ENCODE measurements at regions not wholly inside any gene's neighbourhood (a gene's known extent, or its start where the extent isn't known, plus 50 kb on each side); places are given as distances from the start of the nearest gene placed in this dataset.

DNA sequence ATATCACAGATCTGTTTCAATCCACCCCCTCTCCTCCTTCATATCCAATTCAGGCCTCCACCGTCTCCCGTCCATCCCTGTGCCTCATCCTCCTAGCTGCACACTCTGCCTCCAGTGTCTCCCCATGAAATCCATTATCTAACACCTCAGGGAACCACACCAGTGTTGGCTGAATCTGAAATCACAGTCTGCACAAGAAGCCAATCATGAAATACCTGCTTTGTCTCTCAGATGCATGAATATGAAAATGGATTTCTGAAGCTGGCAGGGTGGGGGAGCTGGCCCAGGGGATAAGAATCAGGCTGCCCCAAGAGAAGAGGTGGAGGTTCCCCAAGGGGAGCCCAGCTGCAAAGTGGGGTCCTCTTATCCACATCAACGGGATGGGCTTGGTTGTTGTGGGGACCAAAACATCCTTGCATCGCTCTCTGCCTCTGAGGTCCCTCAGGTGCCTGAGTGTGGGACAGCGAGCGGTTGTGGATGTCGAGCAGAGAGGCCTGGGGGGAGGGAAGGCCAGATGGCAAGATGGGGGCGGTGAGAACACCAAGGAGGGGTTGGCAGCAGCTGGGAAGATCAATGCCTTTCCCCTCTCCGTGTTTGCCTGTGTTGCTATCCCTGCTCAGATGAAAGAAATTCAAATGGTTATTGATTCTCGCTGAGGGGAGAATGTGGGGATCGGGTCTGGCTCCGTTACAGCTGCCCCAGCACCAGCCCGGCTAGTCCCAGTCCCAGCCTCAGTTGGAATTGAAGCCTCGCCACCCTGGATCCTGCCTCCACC, 237.3 kb upstream of the POU3F1 start:
- DNase-seq = no peak

DNA sequence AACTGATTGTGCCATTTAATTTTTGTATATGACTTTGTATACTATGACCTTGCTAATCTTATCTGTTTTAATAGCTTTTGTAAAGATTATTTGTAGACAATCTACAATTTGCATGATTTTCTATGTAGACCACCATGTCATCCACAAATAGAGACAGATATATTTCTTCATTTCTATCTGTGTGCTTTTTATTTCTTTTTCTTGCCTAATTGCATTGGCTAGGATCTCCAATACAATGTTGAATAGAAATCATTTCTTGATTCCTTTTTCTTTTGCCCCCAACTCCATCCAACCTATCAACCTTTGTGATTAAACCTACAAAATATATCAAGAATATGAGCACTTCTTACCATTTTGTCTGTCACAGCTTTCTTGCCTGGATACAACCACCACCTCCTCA, 232.6 kb upstream of the POU3F1 start:
- no peak for DNase-seq

DNA sequence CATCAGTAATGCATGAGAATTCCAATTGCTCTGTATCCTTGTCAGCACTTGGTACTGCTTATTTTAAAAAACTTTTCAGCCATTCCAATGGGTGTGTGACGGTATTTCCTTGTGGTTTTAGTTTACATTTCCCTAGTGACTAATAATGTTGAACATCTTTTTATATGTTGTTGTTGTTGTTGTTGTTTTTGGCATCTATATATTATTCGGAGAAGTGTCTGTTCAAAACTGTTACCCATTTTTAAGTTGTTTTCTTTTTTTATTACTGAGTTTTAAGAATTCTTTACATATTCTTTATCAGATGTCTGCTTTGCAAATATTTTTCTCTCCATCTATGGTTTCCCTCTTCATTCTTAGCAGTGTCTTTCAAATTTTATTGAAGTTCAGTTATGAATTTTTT, 231.1 kb upstream of the POU3F1 start:
- DNase-seq = no peak

DNA sequence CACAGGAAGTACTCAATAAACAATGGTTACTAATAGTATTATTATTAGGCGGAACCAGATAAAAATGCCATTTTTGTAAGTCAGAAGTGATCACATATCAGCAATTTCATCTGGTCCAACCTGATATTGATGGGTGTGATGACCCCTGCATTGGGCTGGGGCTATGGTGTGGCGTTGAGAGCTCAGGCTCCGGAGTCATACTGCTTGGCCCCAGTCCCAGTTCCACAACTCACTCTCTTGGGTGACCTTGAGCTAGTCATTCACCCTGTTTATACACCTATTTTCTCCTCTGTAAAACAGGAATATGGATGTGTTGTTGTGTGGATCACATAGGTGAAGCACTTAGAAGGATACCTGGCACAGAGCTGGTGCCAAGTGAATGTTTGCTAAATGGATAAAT, 229.4 kb upstream of the POU3F1 start:
- no peak for DNase-seq

DNA sequence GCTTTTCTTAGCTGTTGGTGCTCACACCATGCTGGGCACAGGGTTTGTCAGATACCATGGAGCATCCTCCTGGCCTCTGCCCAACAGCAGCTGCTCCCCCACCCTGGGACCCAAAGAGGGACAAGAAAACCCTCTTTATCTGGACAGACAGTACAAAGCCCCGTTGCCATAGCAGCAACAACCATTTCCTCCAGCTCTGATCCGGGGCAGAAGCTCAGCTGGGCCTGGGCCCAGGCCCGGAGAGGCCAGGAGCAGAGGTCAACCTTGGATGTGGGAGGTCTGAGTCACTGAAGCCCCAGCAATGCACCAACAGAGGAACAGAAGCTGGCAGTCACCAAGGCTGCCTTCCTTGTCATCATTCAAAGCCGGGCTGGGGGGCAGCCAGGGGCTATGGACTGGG, 228.4 kb upstream of the POU3F1 start:
- DNase-seq = no peak

DNA sequence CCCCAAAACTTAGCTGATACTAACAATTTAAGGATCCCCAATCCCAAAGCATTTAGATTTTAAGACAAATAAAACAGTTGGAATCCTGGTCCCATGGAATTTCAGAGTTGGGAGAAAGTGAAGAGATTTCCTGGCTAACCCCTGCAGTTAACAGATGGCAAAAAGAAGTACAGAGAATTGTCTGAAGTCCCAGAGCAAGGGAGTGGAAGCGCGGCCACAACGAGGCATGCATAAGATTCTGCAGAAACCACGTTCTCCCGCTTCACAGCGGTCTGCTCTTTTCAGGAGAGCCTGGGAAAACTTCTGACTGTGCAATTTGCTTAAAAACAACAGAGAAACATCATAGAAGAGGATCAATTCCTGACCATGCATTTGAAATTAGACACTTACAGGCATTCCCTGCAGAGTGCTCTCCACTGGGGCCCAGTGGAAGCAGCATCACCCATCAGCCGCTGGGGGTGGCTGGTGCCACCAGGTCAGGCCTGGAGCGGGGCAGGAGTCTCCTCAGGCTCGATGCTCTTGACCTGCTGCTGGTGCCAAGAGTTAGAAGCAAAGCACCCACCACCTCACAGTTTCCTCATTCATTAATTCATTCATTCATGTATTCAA, 226.7 kb upstream of the POU3F1 start:
- no peak for DNase-seq

DNA sequence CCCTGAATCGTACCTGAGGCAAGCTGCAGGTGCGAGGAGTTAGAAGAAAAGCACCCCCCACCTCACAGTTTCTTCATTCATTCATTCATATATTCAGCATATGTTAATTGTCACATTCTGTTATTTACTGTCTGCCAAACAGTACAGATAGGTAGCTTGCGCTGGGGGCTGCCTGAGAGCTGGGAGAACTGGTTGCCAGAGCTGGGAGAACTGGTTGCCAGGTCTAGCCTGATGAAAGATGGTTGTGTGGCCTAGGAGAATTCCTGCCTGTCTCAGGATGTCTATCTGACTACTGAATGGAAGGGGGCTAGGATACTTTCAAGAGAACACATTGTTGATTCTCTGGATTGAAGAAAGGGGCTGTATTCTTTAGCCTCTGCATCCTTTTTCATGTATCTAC, 225.9 kb upstream of the POU3F1 start:
- DNase-seq = no peak

DNA sequence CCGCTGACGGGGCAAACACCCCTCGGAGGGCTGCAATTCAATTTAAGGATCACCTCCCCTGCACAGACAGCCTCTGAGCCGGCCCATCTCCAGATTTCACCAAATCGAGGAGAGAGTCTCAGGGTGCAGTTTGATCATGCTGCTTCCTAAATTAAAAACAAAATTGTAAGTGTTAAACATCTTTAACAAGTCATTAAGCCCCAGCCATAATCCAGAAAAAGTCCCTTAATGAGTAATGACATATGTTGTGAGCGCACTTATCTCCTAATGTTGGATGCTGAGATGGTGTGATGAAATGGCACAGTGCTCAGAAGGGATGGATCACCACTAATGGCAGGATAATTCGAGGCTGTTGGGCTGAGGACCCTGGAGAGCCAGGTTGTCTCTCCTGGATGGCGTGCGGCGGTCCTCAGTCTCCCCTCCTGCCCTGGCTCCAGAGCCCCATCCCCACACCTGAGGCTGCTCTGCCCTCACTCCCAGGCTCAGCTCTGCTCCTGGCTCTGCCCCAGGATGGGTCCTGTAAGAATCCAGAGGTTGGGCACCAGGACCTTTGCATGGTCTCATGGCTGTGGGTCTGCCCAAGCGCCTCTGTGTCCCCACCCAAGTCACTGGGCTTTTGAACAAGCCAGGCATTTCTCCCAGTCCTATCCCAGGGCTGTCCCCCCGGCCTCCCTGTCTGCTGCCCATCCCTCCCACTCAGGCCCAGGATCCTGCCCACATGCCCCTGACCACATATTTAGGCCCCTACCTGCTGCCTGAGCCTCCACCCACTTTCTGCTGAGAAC, 224.4 kb upstream of the POU3F1 start:
- DNase-seq = no peak

DNA sequence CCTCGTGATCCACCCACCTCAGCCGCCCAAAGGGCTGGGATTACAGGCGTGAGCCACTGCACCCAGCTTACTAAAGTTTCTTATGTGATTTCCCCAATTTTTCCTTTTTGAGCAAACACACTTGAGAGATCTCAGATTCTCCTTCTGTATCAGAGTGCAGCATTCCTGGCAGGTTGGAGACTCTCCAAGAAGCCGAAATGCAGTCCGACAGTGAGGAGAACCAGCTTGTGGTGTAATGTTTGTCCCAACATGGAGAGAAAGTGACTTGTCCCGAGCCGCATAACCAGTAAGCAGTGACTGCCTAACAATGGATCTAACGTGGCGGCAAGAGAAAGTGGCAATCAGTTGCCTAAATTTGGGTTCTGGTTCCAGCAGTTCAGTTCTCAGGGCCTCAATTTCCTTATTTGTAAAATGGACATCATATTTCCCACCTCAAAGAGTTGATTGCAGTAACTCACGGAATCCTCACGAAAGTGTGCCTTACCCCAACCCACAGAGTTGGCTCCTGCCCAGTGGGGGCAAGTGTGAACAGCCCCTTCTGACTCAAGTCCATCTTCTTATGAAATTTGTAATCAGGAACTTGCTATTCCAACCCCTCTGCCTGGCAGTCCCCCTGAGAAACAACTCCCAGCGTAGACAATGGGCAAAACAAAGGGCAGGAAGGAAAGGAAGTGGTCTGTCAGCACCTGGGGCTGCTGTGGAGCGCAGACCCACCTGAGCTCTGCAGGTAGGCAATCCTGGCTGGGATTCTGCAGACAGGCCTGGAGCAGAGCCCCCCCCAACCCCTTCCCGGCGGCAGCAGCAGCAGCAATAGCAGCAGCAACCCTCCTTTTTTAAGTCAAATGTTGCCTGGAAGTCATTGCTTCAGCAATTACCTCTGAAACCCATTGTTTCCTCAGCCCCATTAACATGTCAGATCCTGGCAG, 223.6 kb upstream of the POU3F1 start:
- DNase-seq = no peak

DNA sequence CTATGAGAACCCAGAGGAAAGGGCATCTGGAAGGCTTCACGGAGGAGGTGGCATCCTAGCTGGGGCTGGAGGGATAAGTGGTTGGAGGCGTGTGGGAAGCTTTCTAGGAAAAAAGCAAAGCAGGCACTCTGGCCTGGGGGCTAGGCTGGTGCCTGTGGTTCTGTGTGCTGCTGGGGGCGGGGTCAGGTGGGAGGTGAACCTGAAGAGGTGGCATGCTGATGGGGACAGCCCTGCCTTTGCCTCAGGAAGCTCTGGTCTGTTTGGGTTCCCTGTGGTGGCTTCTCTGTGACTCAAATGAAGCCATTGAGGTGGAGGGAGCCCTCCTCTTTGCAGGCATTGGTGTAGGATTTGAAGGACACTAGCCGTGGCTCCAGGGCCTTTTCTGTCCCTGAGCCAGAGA, 221.6 kb upstream of the POU3F1 start:
- DNase-seq = no peak

DNA sequence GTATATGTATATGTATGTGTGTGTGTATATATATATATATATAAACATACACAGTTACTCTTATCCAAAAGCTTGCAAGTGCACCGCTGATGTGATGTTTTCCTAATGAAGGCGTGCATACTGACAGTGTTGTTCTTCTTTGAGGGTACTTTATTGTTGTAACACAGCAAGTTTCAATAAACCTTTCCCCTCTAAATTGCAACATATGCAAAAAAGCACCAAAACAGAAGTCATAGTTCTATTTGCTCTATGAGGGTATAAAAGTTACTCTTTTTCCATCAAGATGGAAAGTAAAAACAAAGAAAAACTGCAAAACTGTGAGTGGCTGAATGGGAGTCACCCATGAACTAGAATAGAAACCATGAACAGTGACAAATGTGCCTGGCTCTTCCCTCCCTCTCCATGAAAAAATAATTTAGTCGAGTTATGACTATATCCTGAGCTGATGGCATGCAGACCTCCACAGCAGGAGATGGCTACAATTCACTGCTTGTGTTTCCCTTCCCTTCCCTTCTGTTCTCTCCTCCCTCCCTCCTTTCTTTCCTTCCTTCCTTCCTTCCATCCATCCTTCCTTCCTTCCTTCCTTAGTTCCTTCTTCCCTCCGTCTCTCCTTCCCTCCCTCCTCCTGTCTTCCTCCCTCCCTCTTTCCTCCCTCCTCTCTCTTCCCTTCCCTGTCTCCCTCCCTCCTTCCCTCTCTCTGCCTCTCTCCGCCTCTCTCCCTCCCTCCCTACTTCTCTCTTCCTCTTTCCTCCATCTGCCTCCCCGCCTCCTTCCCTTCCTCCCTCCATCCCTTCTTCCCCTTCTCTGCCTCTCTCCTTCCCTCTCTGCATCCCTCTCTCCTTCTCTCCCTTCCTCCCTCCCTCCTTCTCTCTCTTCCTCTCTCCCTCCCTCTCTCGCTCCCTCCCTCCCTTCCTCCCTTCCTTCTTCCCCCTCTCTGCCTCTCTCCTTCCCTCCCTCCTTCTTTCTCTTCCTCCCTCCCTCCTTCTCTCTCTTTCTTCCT, 220.7 kb upstream of the POU3F1 start:
- no peak for DNase-seq

DNA sequence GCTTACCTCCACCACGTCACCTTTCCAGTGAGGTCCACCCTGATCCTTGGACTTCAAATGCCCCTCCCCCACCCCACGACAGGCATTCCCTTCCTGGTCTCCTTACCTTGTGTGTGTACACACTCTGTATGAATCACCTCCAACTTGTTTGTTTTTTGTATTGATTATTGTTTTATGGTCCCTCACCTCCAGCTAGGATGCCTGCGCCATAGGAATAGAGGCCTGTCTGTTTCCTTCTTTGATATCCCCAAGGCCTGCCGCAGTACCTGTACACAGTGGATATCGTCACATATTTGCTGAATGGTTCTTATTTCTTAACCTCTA, 219.6 kb upstream of the POU3F1 start:
- no peak for DNase-seq

DNA sequence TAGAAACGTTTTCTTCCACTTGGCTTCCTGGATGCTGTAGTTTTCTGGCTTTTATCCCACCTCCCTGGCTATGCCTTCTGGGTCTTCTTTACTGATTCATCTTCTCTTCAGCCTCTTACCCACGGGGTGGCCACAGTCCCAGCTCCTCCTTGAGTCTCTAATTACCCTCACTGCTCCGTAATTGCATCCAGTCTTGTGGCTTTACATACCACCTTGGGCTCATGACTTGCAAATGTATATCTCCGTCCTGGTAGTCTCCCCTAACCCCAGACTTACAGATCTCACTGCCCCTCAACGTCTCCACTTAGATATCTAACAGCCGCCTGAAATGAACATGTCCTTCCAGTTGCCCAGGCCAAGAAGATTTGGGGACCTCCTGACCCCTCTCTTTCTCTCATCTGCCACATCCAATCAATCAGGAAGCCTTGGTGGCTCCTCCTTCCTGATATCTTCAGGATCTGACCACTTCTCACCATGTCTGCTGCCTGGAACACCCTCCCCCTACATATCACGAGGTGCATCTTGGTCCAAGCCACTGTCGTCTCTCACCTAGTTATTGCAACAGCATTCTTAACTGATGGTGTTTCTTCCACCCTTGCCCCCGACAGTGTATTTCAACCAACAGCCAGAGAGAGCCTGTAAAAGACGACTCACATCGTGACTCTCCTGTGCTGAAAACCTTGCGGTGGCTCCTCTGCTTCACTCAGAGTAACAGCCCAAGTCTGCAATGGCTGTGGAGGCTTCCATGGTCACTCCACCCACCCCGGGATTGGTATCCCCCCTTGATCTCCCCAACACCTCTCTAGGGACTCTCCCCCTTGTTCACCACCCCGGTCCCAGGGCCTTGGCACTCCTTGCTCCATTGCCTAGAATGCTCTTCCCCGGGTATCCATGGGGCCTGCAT, 219.0 kb upstream of the POU3F1 start:
- DNase-seq = no peak

DNA sequence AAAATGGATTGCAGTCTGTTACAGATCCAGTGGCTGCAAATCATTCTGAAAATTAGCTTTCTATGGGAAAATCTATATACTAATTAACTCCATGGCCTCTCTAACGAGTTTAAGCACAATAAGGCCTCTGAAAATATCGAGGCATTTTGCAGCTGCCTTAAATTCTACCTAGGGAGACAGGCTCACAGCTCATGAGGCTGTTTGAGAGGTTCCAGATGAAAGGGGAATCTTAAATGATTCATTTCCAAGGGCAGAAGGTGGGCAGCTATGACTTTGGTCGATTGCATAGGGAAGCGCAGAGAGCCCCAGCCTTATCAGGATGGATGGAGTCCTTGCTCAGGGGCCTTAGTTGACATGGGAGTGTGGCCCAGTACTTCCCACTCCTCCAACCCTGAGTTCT, 216.8 kb upstream of the POU3F1 start:
- DNase-seq = no peak

DNA sequence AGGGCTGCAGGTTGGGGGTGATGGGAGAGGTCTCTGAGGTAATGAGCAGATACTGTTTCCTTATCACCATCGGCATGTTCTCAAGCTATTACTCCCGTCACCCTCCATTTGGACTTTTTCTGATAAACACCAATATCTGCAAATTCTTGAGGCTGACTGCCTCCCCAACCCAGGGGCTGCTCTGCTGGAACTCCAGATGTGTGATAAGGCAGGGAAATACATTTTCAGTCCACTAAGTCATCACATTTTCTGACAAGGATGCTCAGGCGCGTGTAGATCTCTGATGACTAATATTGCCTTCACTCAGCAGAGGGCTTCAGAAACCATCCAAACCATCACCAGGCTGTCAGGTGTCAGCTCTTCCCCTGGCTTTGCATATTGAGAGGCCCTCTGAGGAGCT, 215.0 kb upstream of the POU3F1 start:
- no peak for DNase-seq

DNA sequence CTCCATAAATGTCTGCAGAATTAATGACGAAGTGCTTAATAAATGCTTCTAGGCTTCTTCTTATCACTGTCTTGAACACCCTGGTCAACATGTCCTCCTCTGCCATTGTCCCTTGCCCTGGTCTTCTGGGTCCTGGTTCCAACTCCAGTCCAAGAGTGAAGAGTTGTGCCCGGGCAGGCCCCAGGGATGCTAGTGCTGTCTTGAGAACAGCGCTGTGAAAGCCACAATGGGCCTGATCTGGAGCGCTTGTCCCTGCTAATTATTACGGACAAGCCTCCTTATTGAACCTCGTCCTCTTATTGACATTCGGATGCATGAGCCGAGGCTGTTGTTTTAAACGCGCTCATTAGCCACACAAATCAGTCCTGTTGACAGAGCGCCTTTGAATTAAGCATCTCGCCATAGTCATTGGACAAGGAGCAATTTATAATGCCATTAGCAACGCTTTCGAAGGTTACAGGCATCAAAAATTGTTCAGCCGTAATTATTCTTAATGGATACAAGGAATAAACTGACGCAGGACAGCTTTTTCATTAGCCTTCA, 211.6 kb upstream of the POU3F1 start:
- DNase-seq = no peak

DNA sequence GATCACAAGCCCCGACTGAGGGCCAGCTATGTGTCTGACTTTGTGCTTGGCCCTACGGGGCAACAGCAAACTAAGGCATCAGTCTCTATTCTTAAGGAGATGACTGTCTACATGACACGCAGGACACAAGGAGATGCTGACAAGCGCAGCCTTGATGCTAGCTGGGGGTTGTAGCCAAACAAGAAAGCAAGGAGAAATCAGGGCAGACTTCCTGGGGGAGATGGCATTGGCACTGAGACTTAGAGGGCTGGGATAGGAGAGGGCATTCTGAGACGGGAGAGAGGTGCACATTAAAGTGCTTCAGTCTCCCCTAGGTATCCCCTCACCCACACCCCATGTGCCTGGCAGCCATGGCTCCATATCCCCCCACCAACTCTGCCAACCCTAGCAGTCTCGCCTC, 210.8 kb upstream of the POU3F1 start:
- DNase-seq = no peak

DNA sequence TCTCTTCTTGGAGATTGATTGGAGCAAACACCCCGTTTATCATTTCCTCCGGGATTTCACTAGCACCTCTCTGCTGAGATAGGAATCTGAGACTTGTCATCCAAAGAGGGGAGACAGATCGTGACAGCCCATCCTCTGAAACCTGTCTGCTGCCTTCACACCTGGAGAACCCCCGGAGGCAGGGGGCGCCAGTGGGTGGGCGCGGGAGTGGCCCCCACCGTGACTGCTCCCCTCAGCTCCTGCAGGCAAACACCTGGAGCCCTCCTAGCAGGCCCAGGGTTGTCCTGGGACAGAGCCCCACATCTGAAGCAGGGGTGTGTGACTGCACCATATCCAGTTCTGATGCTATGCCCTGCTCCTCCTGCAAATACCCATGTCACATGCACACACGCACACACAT, 209.5 kb upstream of the POU3F1 start:
- DNase-seq = no peak

DNA sequence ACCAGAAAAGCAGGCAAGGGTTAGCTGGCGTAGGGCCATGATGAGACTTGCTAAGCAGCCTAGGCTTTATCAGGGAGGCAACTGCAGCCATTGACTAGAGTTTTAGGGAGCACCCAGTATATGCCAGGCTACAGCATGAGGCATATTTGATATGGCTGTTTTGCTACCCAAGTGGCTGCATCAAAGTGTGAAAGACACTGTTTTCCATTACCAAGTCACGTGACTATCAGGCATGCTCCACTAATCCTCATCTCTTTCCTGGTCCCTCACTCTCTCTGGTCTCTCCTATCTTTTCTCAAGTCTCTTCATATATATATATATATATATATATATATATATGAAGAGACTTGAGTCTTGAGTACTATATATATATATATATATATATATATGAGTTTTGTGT, 206.7 kb upstream of the POU3F1 start:
- DNase-seq = no peak

DNA sequence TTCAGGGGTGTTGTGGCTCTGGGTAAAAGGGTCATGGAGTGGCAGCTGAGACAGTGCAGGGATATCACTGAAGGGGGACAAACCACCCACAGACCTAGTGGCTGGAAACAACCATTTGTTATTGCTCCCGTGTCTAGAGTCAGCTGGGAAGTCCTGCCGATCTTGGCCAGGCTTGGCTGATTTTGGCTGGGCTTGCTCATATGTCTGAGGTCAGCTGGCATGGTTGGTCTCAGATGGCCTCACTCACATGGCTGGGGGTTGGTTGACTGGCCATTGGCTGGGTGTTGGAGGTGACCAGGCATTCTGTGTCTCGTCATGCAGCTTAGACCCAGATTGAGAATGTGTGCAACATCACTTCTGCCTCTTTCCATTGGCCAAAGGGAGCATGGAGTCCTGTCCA, 203.8 kb upstream of the POU3F1 start:
- DNase-seq = no peak

Data from inflammatory macrophage (primary cell).